ENCODE measurements at regions not wholly inside any gene's neighbourhood (a gene's known extent, or its start where the extent isn't known, plus 50 kb on each side); places are given as distances from the start of the nearest gene placed in this dataset.

- no peak for TF ChIP-seq POLR2A (IDR thresholded peaks at IDR 0.05; ENCODE audit: low read depth, low read length)
- TF ChIP-seq POLR2AphosphoS5 (IDR thresholded peaks at IDR 0.05; ENCODE audit: low read depth, low read length): no peak
Measured at GRCh38 chr12:92421701-92422100, 276.1 kb upstream of the BTG1 start.
